SJSA1 (cell line): ENCODE measurements at regions not wholly inside any gene's neighbourhood (a gene's known extent, or its start where the extent isn't known, plus 50 kb on each side); places are given as distances from the start of the nearest gene placed in this dataset.
"Not testable (repeated sequence)": the region's sequence is repeated elsewhere in the genome, so short reads cannot be mapped to it uniquely, and the experiment has no call there.

Source experiments
- DNase-seq, 2 experiments: peaks; one replicate each; pipeline ENCODE4 v3.0.0-alpha.2; 2015 to 2020; ENCODE audit warnings: low spot score in 2 of 2, low read depth in 1 of 2
- H3K27ac ChIP-seq: fragments of 250-450 bp; sonication (Bioruptor Pico); 2 replicates; pipeline ENCODE4 v1.5.1; 2020; ENCODE audit warnings: mild to moderate bottlenecking, moderate library complexity
- H3K27me3 ChIP-seq: fragments of 250-450 bp; sonication (Bioruptor Pico); replicated peaks from 2 replicates; pipeline ENCODE4 v1.5.1; 2020; ENCODE audit warnings: mild to moderate bottlenecking, moderate library complexity
- H3K36me3 ChIP-seq: fragments of 250-450 bp; sonication (Bioruptor Pico); 2 replicates; pipeline ENCODE4 v1.5.1; 2020; ENCODE audit warnings: mild to moderate bottlenecking
- H3K4me1 ChIP-seq: fragments of 250-450 bp; sonication (Bioruptor Pico); replicated peaks from 2 replicates; pipeline ENCODE4 v1.6.1; 2021; ENCODE audit warnings: mild to moderate bottlenecking
- H3K4me3 ChIP-seq: fragments of 250-450 bp; sonication (Bioruptor Pico); 2 replicates; pipeline ENCODE4 v1.5.1; 2020; ENCODE audit warnings: mild to moderate bottlenecking
- H3K9me3 ChIP-seq: fragments of 250-450 bp; sonication (Bioruptor Pico); replicated peaks from 2 replicates; pipeline ENCODE4 v1.5.1; 2020; ENCODE audit warnings: mild to moderate bottlenecking

- no peaks in the 10 kb centered on the region for H3K27me3 ChIP-seq
- no peaks in the 10 kb centered on the region for H3K9me3 ChIP-seq
- H3K4me1 ChIP-seq = no peaks in the 10 kb centered on the region
- no peaks in the 10 kb centered on the region for H3K36me3 ChIP-seq
- no peak overlapping the region for H3K27ac ChIP-seq
- H3K4me3 ChIP-seq = no peak overlapping the region
- DNase-seq = no peak
Measured at GRCh38 chr2:208983486-208983885, 440.4 kb upstream of the MAP2 start.

GRCh38 chr2:208984376-208985090 lies 439.3 kb upstream of the MAP2 start:
- no peak for DNase-seq
- Histone ChIP-seq H3K4me3 (no peak overlapping the region), H3K4me1 (no peaks in the 10 kb centered on the region), H3K27me3 (no peaks in the 10 kb centered on the region), H3K36me3 (no peaks in the 10 kb centered on the region), H3K9me3 (no peaks in the 10 kb centered on the region), H3K27ac (no peak overlapping the region)

- Histone ChIP-seq H3K4me1 (no peaks in the 10 kb centered on the region), H3K27me3 (no peaks in the 10 kb centered on the region), H3K4me3 (no peak overlapping the region), H3K27ac (no peak overlapping the region), H3K36me3 (no peaks in the 10 kb centered on the region), H3K9me3 (no peaks in the 10 kb centered on the region)
- no peak for DNase-seq
Measured at GRCh38 chr2:208985644-208986043, 438.2 kb upstream of the MAP2 start.

GRCh38 chr2:208990716-208991115 lies 433.1 kb upstream of the MAP2 start:
- Histone ChIP-seq H3K27ac (no peak overlapping the region), H3K4me3 (no peak overlapping the region), H3K27me3 (no peaks in the 10 kb centered on the region), H3K4me1 (no peaks in the 10 kb centered on the region), H3K36me3 (no peaks in the 10 kb centered on the region), H3K9me3 (no peaks in the 10 kb centered on the region)
- no peak for DNase-seq

- no peaks in the 10 kb centered on the region for H3K4me1 ChIP-seq
Measured at GRCh38 chr2:208999911-209000310, 423.9 kb upstream of the MAP2 start.

GRCh38 chr2:209002054-209002453 lies 421.8 kb upstream of the MAP2 start:
- no peak overlapping the region for H3K27ac ChIP-seq
- no peak for DNase-seq
- H3K27me3 ChIP-seq = no peaks in the 10 kb centered on the region
- no peaks in the 10 kb centered on the region for H3K4me1 ChIP-seq
- no peaks in the 10 kb centered on the region for H3K36me3 ChIP-seq
- no peaks in the 10 kb centered on the region for H3K9me3 ChIP-seq
- no peak overlapping the region for H3K4me3 ChIP-seq

More at GRCh38 chr2:208999911-209000310, 423.9 kb upstream of the MAP2 start:
- H3K27ac ChIP-seq = no peak overlapping the region
- H3K36me3 ChIP-seq = no peaks in the 10 kb centered on the region
- no peak overlapping the region for H3K4me3 ChIP-seq
- no peak for DNase-seq
- no peaks in the 10 kb centered on the region for H3K27me3 ChIP-seq
- H3K9me3 ChIP-seq = no peaks in the 10 kb centered on the region

- DNase-seq = no peak
- Histone ChIP-seq H3K4me3 (no peak overlapping the region), H3K9me3 (no peaks in the 10 kb centered on the region), H3K4me1 (no peaks in the 10 kb centered on the region), H3K36me3 (no peaks in the 10 kb centered on the region), H3K27ac (no peak overlapping the region), H3K27me3 (no peaks in the 10 kb centered on the region)
Measured at GRCh38 chr2:209005371-209005770, 418.5 kb upstream of the MAP2 start.

GRCh38 chr2:209008636-209009287 lies 415.1 kb upstream of the MAP2 start:
- Histone ChIP-seq H3K4me3 (no peak overlapping the region), H3K4me1 (no peaks in the 10 kb centered on the region), H3K27ac (no peak overlapping the region), H3K9me3 (no peaks in the 10 kb centered on the region), H3K27me3 (no peaks in the 10 kb centered on the region), H3K36me3 (no peaks in the 10 kb centered on the region)
- DNase-seq = no peak

- DNase-seq, H3K9me3 ChIP-seq: not testable (repeated sequence)
Measured at GRCh38 chr2:209018633-209019032, 405.2 kb upstream of the MAP2 start.

GRCh38 chr2:209029249-209029648 lies 394.6 kb upstream of the MAP2 start:
- no peak for DNase-seq

More at GRCh38 chr2:209018633-209019032, 405.2 kb upstream of the MAP2 start:
- not testable (repeated sequence) for H3K27ac ChIP-seq, H3K4me1 ChIP-seq, H3K4me3 ChIP-seq, H3K27me3 ChIP-seq, H3K36me3 ChIP-seq

GRCh38 chr2:209044307-209044706 lies 379.5 kb upstream of the MAP2 start:
- no peak for DNase-seq
- H3K27ac ChIP-seq = no peak overlapping the region
- H3K4me3 ChIP-seq = no peak overlapping the region
- H3K27me3 ChIP-seq = no peaks in the 10 kb centered on the region
- H3K36me3 ChIP-seq = no peaks in the 10 kb centered on the region
- H3K9me3 ChIP-seq = no peaks in the 10 kb centered on the region
- no peaks in the 10 kb centered on the region for H3K4me1 ChIP-seq

More at GRCh38 chr2:209029249-209029648, 394.6 kb upstream of the MAP2 start:
- H3K4me1 ChIP-seq = no peaks in the 10 kb centered on the region
- H3K9me3 ChIP-seq = no peaks in the 10 kb centered on the region
- H3K36me3 ChIP-seq = no peaks in the 10 kb centered on the region
- H3K4me3 ChIP-seq = no peak overlapping the region
- no peak overlapping the region for H3K27ac ChIP-seq
- no peaks in the 10 kb centered on the region for H3K27me3 ChIP-seq

- Histone ChIP-seq H3K36me3 (no peaks in the 10 kb centered on the region), H3K4me1 (no peaks in the 10 kb centered on the region), H3K4me3 (no peak overlapping the region), H3K9me3 (no peaks in the 10 kb centered on the region), H3K27ac (no peak overlapping the region), H3K27me3 (no peaks in the 10 kb centered on the region)
- DNase-seq = no peak
Measured at GRCh38 chr2:209046163-209046562, 377.7 kb upstream of the MAP2 start.

GRCh38 chr2:209049608-209050007 lies 374.2 kb upstream of the MAP2 start:
- no peak for DNase-seq
- no peak overlapping the region for H3K27ac ChIP-seq
- H3K27me3 ChIP-seq = no peaks in the 10 kb centered on the region; the same call in 1 of the 2 replicates
- H3K4me3 ChIP-seq = no peak overlapping the region
- H3K36me3 ChIP-seq = no peaks in the 10 kb centered on the region
- H3K9me3 ChIP-seq = no peaks in the 10 kb centered on the region
- H3K4me1 ChIP-seq = no peaks in the 10 kb centered on the region

- Histone ChIP-seq H3K27ac (no peak overlapping the region), H3K4me1 (no peaks in the 10 kb centered on the region), H3K4me3 (no peak overlapping the region), H3K36me3 (no peaks in the 10 kb centered on the region), H3K27me3 (no peaks in the 10 kb centered on the region), H3K9me3 (no peaks in the 10 kb centered on the region)
- DNase-seq = no peak
Measured at GRCh38 chr2:209062210-209062609, 361.6 kb upstream of the MAP2 start.
